NCI-H1048 (cell line): ENCODE measurements at regions not wholly inside any gene's neighbourhood (a gene's known extent, or its start where the extent isn't known, plus 50 kb on each side); places are given as distances from the start of the nearest gene placed in this dataset.
A peak's percentile ranks its signal among the peaks of the same experiment; 100 is the strongest.
"Not testable (repeated sequence)": the region's sequence is repeated elsewhere in the genome, so short reads cannot be mapped to it uniquely, and the experiment has no call there.

Source experiments
- DNase-seq: peaks from one replicate; lab custom pipeline; 2025; lab: John Stamatoyannopoulos, UW

GRCh38 chr1:238912148-238912547 lies 474.2 kb upstream of the CHRM3 start:
- DNase-seq: no peak

- not testable (repeated sequence) for DNase-seq
These were observed 483.6 kb upstream of the CHRM3 start for GRCh38 chr1:238902752-238903151.

- no peak for DNase-seq
These were observed 486.0 kb upstream of the CHRM3 start for GRCh38 chr1:238900334-238900865.

- DNase-seq: no peak
These were observed 487.5 kb upstream of the CHRM3 start for GRCh38 chr1:238898856-238899255.

- DNase-seq: no peak
These were observed 490.5 kb upstream of the CHRM3 start for GRCh38 chr1:238895911-238896310.

- no peak for DNase-seq
These were observed 493.8 kb upstream of the CHRM3 start for GRCh38 chr1:238892612-238893011.

GRCh38 chr1:238861342-238862066 lies 524.9 kb upstream of the CHRM3 start:
- DNase-seq: peak; percentile 4

GRCh38 chr1:238833919-238834318 lies 552.4 kb upstream of the CHRM3 start:
- no peak for DNase-seq

- no peak for DNase-seq
These were observed 554.3 kb upstream of the CHRM3 start for GRCh38 chr1:238832106-238832505.

- no peak for DNase-seq
These were observed 556.2 kb upstream of the CHRM3 start for GRCh38 chr1:238830036-238830611.

- no peak for DNase-seq
These were observed 559.5 kb upstream of the CHRM3 start for GRCh38 chr1:238826891-238827290.

GRCh38 chr1:238823416-238823815 lies 563.0 kb upstream of the CHRM3 start:
- no peak for DNase-seq

GRCh38 chr1:238811211-238811879 lies 575.0 kb upstream of the CHRM3 start:
- no peak for DNase-seq

- no peak for DNase-seq
These were observed 595.5 kb upstream of the CHRM3 start for GRCh38 chr1:238790882-238791281.

- DNase-seq: no peak
These were observed 596.3 kb upstream of the CHRM3 start for GRCh38 chr1:238789916-238790667.

GRCh38 chr1:238787471-238787870 lies 598.9 kb upstream of the CHRM3 start:
- DNase-seq: no peak

- DNase-seq: no peak
These were observed 602.7 kb upstream of the CHRM3 start for GRCh38 chr1:238783633-238784032.

- DNase-seq: no peak
These were observed 606.7 kb upstream of the CHRM3 start for GRCh38 chr1:238779716-238780115.

- no peak for DNase-seq
These were observed 608.3 kb upstream of the CHRM3 start for GRCh38 chr1:238778113-238778512.

- DNase-seq: no peak
These were observed 608.8 kb upstream of the CHRM3 start for GRCh38 chr1:238777551-238777950.

GRCh38 chr1:238776126-238776525 lies 610.2 kb upstream of the CHRM3 start:
- DNase-seq: no peak

- no peak for DNase-seq
These were observed 614.0 kb upstream of the CHRM3 start for GRCh38 chr1:238772322-238772721.
